GM18517 (cell line): ENCODE measurements at regions not wholly inside any gene's neighbourhood (a gene's known extent, or its start where the extent isn't known, plus 50 kb on each side); places are given as distances from the start of the nearest gene placed in this dataset.
A peak's percentile ranks its signal among the peaks of the same experiment; 100 is the strongest.

Experiments
- ATAC-seq: cut with Tn5 transposase; IDR thresholded peaks from one replicate; pipeline ENCODE4 v1.9.1; 2021; ENCODE audit warnings: mild to moderate bottlenecking, moderate library complexity; ENCODE audit not compliant: unreplicated experiment

DNA sequence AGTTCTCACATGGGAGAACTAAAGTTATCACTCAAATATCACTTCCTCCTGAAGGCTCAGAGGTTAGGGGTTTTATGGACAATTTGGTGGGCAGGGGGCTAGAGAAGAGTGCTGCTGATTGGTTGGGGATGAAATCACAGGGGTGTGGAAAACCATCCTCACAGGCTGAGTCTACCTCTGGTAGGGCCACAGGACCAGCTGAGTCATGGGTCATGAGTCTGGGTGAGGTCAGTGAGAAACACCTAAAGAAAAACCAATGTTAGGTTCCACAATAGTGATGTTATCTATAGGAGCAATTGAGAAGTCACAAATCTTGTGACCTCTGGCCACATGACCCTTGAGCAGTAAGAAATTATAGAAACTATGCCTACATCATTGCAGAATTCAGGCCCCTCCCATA is 203.3 kb upstream of the TARS1 start:
- no peak for ATAC-seq

DNA sequence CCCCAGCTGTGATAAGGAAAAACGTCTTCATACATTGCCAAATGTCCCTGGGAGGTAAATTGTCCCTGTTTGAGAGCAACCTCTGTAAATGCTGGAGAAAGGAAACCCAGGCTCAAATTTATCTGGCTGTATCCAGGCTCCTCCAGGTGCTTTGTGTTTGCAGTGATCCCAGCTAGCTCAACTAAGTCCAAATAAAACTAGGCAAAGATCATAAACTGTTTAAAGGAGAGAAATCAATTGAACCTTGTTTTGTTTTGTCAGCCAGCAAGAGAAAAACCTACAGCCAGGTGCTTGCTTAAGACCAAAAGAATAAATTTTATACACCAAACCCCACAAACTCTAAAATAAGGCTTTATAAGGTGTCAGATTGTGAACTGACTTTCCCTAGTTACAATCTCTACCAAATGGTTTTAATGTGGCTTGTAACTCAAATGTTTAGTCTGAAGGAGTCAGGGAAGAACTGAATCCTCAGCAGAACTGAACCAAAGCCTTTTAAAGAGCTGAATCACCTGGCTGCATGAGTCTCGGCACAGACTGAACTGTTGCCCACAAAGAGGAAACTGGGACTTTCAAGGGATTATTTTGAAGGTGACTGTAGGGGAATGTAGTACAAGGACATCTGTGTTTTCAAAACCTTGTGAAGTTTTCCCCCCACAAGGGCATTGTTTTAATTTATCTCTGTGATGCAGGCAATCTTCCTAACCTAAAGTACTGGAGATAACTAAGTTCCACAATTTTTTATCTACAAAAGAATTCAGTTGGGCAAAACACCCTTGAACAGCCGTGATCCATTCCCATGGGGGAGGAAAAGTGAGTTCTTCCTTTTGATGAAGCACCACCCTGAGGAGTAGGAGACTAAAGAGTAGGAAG is 201.7 kb upstream of the TARS1 start:
- ATAC-seq, result no peak

DNA sequence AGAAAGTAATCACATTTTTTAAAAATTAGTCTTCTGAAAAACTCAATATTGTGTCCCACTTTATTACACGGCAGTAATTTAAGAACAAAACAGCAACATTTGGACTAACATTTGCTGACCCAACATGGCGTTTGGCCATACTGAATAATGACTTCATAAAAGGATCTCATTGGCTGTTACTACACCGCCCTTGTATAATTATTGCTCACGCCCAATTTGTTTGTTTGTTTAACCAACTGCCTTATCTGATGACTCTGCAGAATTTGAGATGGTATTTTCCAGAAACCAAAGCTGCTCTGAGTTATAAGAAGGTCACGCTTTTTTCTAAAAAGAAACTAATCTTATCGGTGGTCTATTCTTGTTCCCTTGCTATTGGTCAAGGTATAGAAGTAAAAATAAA is 200.2 kb upstream of the TARS1 start:
- no peak for ATAC-seq

DNA sequence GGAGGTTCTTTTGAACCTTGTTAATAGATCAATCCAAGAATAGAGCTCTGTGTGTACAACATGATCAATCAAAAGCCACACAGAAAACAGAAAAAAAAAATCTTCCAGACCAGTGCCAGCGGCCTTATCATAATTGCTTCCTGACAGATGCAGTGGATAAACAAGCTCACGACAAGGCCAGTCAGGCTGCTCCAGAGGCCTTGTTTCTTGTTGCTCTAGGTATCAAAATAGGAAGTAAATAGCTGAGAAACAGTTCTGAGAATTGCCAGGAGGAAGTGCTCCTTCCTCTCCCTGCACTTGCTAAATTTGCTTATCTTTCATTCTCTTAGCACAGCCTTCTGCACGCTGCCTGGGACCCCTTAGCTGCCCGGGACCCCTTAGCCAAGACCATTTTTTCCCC is 199.0 kb upstream of the TARS1 start:
- peak; percentile 66 for ATAC-seq

DNA sequence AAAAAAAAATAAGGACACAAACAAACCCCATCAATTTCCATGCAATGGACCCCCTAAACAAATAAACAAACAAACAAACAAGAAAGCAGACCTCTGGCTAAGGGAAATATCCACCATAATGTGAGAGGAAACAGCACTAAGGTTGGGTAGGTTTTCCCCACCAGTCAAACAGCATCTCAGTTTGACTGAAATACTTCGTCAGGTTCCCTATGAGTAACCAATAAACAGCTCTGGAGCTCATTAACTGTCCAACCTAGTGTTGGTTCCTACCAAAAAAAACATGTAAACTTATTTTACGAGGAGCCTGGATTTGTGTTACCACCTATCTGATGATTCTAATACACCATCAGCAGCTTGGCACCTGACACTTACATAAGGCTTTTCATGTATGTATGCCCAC is 198.5 kb upstream of the TARS1 start:
- ATAC-seq, result no peak

DNA sequence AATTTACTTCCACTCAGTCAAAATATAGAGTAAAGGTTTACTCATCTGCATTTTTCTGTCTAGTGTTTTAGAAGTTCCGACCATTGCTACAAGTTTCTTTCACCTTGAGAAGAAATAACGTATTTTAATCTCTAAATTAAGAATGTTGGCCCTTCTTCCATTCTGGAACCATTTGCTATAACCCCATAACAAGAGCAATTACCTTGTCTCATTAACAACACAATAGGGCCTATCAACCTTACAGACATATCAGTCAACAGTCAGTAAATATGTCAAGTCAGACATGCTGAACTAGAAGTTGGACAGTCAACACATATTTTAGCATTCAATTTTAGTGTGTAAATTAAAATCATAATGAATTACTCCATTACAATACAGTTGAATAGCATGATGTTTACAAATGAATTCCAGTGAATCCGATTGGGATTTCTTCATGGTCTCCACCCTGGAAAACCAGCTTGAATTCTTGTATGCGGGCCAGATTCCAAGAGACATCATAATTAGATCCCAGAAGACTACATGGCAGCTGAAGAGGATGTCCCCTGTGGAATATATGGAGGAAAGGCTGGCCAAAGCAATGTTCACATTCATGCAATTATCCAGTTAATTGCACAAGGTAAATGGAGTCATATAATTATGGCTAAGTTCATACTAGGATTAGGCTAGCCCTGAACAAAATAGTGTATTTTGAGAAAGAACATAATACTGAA is 196.2 kb upstream of the TARS1 start:
- ATAC-seq, result no peak

DNA sequence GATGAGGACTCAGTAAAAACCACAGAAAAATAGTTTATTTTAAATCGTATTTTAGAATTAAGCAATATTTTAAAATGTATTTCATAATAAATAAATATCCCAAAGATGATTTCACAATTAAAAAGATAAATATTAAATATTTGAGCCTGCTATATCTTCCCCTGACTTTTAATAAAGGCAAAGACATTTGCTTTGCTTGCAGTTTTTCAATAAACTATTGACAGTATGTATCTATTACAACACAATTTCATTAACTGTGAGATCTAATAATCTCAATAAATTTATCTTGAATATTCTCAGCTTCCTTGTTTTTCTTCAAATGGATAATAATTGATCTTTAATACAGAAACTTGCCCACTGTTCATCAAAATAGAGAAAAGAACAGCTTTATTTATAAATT is 186.2 kb upstream of the TARS1 start:
- no peak for ATAC-seq

DNA sequence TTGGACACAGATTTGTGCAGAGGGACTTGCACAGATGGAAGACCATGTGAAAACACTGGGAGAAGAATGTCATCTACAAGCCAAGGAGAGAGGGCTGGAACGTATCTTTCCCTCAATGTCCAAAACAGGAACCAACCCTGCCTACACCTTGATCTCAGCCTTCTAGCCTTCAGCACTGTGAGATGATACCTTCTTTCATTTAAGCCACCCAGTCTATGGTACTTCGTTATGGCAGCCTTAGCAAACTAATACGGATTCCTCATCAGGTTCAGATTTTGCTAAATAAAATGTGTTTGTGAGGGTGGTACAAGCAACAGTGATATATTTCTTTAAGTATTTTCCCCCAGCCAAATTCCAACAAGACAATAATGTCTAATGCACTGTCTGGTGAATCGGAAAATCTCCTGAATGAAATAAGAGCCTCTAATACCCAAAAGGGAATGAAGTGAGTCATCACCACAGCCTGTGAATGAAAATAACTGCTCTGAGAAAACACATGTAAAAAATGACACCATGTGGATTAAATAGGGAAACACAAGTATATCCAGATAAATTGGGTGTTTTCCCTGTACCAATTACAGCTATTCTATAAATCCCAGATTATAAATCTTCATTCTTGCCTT is 182.8 kb upstream of the TARS1 start:
- ATAC-seq, result no peak

DNA sequence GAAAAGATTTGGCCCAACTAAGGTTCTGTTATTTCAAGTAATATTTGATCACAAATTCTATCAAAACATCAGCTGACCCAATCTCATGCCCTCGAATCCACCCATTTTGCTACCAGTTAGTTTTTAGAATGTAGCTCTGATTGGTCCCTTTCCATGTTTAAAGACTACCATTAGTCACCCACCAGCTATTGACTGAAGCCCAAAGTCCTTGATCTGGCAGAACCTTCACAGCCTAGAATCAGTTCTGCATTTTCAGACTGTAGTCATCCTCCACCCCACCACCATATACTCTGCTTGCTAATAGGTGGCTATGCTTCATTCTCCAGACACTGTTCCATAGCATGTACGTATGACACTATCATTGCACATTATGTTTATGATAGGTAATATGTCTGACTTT is 182.2 kb upstream of the TARS1 start:
- no peak for ATAC-seq

DNA sequence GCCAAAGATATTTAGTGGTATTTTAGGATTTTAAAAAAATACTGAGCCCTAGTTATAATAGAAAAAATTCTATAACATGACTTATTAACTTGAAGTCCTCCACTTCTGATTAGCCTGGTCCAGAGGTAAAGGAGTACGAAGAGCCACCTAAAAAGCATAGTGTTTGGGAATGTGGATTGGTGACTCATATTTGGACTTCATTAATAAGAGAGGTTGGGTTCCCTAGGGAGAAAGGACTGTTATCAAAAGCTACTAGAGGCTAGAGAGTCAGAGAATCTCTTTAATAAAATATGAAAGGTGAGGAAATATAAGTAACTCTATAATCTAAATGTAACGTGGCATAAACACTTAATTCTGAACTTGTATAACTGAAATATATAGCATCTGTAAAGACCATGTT is 180.7 kb upstream of the TARS1 start:
- ATAC-seq, result no peak

DNA sequence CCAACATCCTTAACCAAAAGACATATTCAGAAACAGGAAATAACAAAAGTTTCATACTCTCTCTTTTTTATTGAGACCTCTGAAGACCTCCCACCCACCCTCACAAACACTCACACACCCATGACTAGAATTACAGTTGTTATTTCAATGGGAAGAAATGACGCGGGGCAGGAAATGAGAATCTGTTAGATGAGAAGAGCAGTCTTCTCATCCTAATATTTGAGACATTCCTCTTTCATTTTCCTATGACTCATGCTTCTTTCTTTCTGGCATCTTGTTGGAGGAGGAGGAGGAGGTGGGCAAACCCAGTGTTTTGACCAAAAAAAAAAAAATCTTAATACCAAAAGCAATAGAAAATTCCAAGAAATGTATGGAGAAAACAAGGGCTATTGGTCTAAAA is 179.5 kb upstream of the TARS1 start:
- no peak for ATAC-seq

DNA sequence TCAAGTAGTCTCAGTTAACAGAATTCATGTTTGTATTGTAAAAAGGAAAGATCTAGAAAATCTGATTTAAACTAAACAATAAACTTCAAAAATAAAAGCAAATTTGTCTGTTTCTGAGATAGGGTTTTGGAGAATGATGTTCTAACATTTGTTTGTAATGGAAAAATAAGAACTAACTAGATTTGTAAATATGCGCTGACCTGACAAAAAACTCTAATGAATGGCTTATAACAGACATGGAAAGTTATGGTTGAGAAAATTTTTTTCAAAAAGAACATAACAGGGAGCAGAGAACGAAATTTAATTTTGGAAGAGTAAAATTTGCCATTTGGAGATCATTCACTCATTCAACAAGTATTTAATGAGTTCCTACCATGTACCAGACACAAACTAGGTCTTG is 179.0 kb upstream of the TARS1 start:
- no peak for ATAC-seq

DNA sequence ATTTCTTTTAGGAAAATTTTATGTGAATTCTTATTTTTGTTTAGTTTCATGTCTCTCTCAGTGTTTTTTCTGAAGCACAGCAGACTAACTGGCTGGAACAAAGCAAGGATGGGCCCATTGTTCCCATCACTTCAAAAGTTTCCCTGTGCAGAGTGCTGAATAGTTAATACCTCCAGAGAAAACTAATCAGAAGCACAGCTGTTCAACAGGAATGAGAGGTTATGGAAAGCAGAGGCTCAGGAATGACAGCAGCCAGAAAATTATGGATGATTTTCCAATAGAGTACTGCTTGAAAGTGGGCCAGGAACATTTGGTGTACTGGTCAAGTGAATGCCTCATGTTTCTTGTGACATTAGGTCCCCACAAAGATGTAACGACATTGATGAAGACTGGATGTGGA is 173.0 kb upstream of the TARS1 start:
- ATAC-seq, result no peak

DNA sequence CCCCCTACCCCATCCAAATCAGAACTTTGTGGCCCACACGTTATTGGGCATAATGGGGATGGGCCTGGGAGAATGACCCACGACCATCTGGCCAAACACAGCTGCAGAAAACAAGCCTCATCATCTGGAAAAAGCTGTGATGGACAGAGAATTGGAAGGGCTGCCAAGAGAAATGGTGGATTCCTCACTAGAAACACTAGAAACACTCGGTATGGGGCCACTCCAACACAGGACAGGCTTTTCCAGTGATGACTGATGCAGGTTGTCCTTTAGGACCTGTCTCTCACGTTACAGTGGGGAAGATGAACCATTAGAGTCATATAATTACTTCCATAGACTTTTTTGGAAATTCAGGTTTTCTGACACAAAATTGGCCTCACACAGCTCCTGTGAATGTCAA is 172.4 kb upstream of the TARS1 start:
- ATAC-seq, result no peak

DNA sequence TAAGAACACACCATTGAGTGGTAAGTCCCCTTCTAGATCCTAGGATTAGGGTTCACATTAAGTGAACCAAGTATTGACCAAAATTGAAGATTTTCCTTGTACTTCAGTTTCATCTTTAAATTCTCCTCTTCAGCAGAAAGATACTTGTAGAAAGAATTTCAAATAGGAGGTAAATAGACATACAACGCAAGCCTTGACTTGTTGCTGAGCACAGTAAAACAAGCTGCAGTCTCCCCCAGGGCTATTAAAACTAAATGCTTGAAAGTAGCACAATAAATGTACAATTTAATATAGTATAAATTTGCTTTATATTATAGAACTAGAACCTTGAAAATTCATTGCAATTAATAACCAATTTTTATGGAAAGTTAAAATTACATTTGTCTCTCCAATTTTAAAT is 170.1 kb upstream of the TARS1 start:
- ATAC-seq, result no peak

DNA sequence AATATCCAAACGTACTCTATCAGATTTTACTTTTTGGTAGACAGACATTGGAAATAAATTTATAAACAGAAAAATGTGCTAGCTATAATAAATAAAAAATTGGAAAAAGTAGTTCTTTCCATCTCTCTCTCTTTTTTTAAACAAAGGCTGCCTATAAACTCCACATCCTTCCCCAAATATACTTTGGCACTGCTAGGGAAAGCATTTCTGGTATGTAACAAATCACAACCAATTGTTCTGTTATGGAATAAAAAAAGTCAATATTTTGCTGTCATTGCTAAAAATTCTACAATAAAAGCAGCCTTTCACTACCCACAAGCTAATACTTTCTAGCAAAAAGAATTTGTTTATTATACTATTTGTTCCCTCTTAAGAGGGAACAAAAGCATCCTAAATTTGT is 169.2 kb upstream of the TARS1 start:
- no peak for ATAC-seq

DNA sequence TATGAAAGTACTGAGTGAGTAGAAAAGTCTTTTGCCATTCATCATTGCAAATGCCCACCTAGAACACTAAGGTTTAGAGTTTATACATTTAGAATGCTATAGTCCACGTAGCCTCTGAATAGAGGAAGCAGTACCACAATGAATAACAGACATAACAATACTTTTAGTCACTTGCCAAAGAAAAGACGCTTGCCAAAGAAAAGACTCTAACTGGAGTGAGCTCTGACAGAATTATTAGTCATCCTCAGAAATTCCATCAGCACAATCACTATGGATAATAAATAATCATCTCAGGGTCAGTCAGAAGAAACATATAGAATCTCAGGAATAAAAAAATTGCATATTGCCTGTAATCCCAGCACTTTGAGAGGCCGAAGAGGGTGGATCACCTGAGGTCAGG is 168.5 kb upstream of the TARS1 start:
- no peak for ATAC-seq

DNA sequence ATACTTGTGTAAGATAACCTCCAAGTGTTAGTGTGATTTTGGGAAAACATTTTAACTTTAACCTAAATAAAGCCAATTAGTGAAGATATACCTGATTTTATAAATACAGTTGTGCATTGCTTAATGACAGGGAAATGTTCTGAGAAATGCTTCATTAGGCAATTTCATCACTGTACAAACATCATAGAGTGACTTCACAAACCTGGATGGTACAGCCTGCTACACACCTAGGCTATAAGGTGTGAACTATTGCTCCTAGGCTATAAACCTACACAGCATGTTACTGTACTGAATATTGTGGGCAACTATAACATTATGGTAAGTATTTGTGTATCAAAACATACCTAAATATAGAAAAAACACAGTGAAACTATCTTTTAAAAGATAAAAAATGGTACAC is 166.8 kb upstream of the TARS1 start:
- no peak for ATAC-seq

DNA sequence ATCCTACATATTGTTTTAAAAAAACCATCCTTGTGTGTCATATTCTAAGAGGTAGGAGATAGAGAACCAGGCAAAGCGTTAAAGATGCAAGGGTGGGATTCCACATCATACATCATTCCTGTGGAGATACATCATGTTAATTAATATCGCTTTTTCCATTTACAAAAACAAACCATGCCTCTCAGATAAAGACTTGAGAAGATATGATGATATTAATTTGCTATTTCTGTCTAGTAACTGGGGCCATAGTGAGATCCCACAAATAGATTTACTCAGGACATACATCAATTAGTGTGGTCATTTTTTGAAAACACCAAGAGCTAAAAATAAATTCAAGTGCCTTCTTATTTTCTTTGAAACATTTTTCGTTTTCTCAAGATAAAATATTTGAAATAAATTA is 165.4 kb upstream of the TARS1 start:
- ATAC-seq, result no peak

DNA sequence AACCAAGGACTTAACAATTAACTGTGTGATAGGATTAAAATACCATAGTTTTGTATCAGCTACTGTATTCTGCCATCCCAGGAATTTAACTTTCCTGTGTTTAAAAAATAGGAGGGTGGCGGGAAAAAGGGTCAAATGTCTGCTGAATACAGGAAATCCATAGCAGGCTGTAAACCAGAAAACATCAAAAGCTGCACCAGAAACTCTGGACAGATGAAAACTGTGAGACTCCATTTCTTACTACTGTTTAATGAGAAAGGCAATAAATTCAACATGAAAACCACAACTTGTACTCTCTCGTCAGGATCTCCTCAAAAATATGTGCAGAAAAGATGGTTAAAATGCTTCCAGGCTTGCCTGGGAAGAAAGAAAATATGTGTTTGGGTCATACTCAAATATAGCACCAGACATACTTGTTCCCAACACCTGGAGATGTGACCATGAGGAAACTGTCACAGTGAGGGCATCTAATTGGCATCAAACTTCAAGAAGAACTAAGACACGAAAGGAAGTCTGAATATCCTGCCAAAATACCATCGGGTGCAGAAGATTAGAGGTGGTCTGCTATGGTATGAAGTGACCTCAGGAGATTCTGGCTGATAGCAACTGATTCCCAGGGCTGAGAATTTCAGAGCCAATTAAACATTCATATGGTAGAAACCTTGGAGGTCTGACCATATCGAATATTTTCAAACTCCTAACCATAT is 164.7 kb upstream of the TARS1 start:
- ATAC-seq, result no peak

DNA sequence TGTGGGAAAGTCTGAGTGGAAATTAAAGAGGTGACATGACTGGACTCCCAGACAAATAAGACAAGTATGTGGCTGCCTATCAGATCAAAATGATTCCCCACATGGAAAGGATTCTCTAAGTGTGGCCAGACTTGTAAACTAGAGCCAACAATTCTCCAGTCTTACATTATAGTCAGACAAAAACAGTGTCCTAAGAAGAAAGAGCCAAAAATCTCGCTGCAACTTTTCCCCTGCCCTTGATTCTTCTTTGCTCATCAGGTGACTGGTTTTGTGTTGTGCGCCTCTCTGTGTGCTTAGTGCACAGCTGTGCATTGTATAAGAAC is 164.2 kb upstream of the TARS1 start:
- ATAC-seq, result no peak
